Neural cell (in vitro differentiated cells): ENCODE measurements at regions not wholly inside any gene's neighbourhood (a gene's known extent, or its start where the extent isn't known, plus 50 kb on each side); places are given as distances from the start of the nearest gene placed in this dataset.

Experiments used
- H2AFZ ChIP-seq: fragments of 200-600, 300-800 bp; sonication (generic), shearing (Covaris generic); 2 replicates; pipeline ENCODE4 v1.6.0; 2014; ENCODE audit warnings: low read depth, mild to moderate bottlenecking, antibody characterized with exemption, low read length, moderate library complexity
- H3F3A ChIP-seq: fragments of 200-600 bp; shearing (Covaris generic); 2 replicates; pipeline ENCODE4 v1.6.1; 2016; ENCODE audit warnings: mild to moderate bottlenecking, moderate library complexity, mixed read lengths, antibody characterized with exemption, low read length; ENCODE audit not compliant: insufficient read depth, poor library complexity, severe bottlenecking
- H3K27ac ChIP-seq: fragments of 200-600, 300-800 bp; sonication (generic), shearing (Covaris generic); 2 replicates; pipeline ENCODE4 v1.5.1; 2014; ENCODE audit warnings: mild to moderate bottlenecking, low read length, moderate library complexity
- H3K27me3 ChIP-seq: fragments of 300-800, 200-600 bp; sonication (generic), shearing (Covaris generic); 2 replicates; pipeline ENCODE4 v1.6.0; 2014; ENCODE audit warnings: mild to moderate bottlenecking, low read depth, low read length, moderate library complexity; ENCODE audit not compliant: insufficient read depth
- H3K36me3 ChIP-seq: fragments of 300-800, 200-600 bp; sonication (generic), shearing (Covaris generic); 2 replicates; pipeline ENCODE4 v1.5.1; 2014; ENCODE audit warnings: mild to moderate bottlenecking, antibody characterized with exemption, low read length, moderate library complexity; ENCODE audit not compliant: insufficient read depth
- H3K4me2 ChIP-seq: fragments of 300-800, 200-600 bp; sonication (generic), shearing (Covaris generic); 2 replicates; pipeline ENCODE4 v1.6.0; 2014; ENCODE audit warnings: mild to moderate bottlenecking, low read length
- H3K4me3 ChIP-seq: fragments of 300-800, 200-600 bp; sonication (generic), shearing (Covaris generic); 2 replicates; pipeline ENCODE4 v1.5.1; 2014; ENCODE audit warnings: mild to moderate bottlenecking, low read length, moderate library complexity
- H3K79me2 ChIP-seq: fragments of 200-600 bp; shearing (Covaris generic); replicated peaks from 2 replicates; pipeline ENCODE4 v1.6.0; 2014; ENCODE audit warnings: mild to moderate bottlenecking, low read length, moderate library complexity; ENCODE audit not compliant: insufficient read depth
- H3K9ac ChIP-seq: fragments of 300-800, 200-600 bp; sonication (generic), shearing (Covaris generic); 2 replicates; pipeline ENCODE4 v1.6.1; 2016; ENCODE audit warnings: mild to moderate bottlenecking, low read length, mixed read lengths
- H3K9me2 ChIP-seq: fragments of 200-600 bp; shearing (Covaris generic); 2 replicates; pipeline ENCODE4 v1.6.1; 2016; ENCODE audit warnings: mild to moderate bottlenecking, low read length, mixed read lengths; ENCODE audit not compliant: insufficient read depth
- H3K9me3 ChIP-seq: fragments of 200-600, 300-800 bp; sonication (generic), shearing (Covaris generic); 2 replicates; pipeline ENCODE4 v1.6.1; 2016; ENCODE audit warnings: mild to moderate bottlenecking, mixed run types, low read length, moderate library complexity, mixed read lengths
- H4K20me1 ChIP-seq: fragments of 200-600 bp; shearing (Covaris generic); 2 replicates; pipeline ENCODE4 v1.6.1; 2016; ENCODE audit warnings: mild to moderate bottlenecking, mixed run types; ENCODE audit not compliant: insufficient read depth
- CTCF ChIP-seq: fragments of 450-650 bp; IDR thresholded peaks from 2 replicates; pipeline ENCODE4 v1.5.1; 2014; ENCODE audit warnings: antibody characterized with exemption, mild to moderate bottlenecking, moderate library complexity; ENCODE audit not compliant: poor library complexity, severe bottlenecking
- EP300 ChIP-seq: fragments of 450-650 bp; conservative IDR thresholded peaks from 2 replicates; pipeline ENCODE4 v1.6.1; 2014; ENCODE audit warnings: antibody characterized with exemption, mild to moderate bottlenecking, moderate library complexity; ENCODE audit not compliant: poor library complexity, severe bottlenecking
- EZH2 ChIP-seq: fragments of 200-600, 300-800 bp; shearing (Covaris generic), sonication (generic); IDR thresholded peaks from 2 replicates; pipeline ENCODE4 v1.6.1; 2014; ENCODE audit warnings: antibody characterized with exemption, low read length, borderline replicate concordance, mild to moderate bottlenecking; ENCODE audit not compliant: insufficient read depth, poor library complexity, severe bottlenecking
- MXI1 ChIP-seq: fragments of 450-650 bp; conservative IDR thresholded peaks from 2 replicates; pipeline ENCODE4 v1.6.1; 2014; ENCODE audit warnings: antibody characterized with exemption, mild to moderate bottlenecking; ENCODE audit not compliant: poor library complexity, severe bottlenecking
- POLR2AphosphoS5 ChIP-seq: IDR thresholded peaks from 2 replicates; pipeline ENCODE4 v1.6.1; 2012
- RAD21 ChIP-seq: fragments of 450-650 bp; conservative IDR thresholded peaks from 2 replicates; pipeline ENCODE4 v1.6.1; 2014; ENCODE audit warnings: antibody characterized with exemption, mild to moderate bottlenecking, moderate library complexity
- REST ChIP-seq: IDR thresholded peaks from 2 replicates; pipeline ENCODE4 v1.6.1; 2012; ENCODE audit warnings: borderline replicate concordance
- SMC3 ChIP-seq: fragments of 450-650 bp; conservative IDR thresholded peaks from 2 replicates; pipeline ENCODE4 v1.6.1; 2014; ENCODE audit warnings: antibody characterized with exemption, mild to moderate bottlenecking, moderate library complexity; ENCODE audit not compliant: poor library complexity
- TAF1 ChIP-seq: IDR thresholded peaks from 2 replicates; pipeline ENCODE4 v1.6.1; 2012; ENCODE audit warnings: low read depth

DNA sequence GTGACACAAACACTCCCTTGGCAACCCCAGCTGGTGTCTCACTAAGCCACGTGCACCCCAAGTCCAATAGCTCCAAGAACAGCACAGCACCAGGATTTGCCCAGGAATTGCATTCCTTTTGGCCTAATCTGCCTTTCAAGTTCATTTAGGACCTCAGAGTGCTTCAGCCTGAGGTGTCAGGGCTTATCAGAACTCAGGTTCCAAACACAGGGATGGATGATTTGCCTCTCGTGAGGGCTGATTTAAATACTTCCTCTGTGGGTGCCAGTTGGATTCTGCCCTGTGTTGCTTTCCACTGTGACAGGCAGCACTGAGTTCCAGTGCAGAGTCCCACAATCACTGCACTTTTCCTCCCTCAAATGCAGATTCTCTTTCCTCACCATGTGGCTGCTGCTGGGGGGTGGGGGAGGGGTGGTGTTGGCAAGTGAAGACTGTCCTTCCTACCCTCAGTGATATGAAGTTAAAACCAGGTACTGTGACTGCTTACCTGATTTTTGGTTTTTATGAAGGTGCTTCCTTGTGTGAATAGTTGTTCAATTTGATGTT is 204.3 kb upstream of the STAC start:
- H3K27me3 ChIP-seq: no peaks in the 10 kb centered on the region
- H3K9ac ChIP-seq: no peak overlapping the region
- no peaks in the 10 kb centered on the region for H3F3A ChIP-seq
- H3K79me2 ChIP-seq: no peaks in the 10 kb centered on the region
- H3K9me2 ChIP-seq: no peaks in the 10 kb centered on the region
- no peaks in the 10 kb centered on the region for H4K20me1 ChIP-seq
- no peak overlapping the region for H2AFZ ChIP-seq
- H3K4me3 ChIP-seq: no peak overlapping the region
- H3K4me2 ChIP-seq: no peak overlapping the region
- H3K27ac ChIP-seq: no peak overlapping the region
- H3K36me3 ChIP-seq: no peaks in the 10 kb centered on the region
- no peak for TF ChIP-seq SMC3
- no peak for TF ChIP-seq EZH2
- TF ChIP-seq REST: no peak
- no peaks in the 10 kb centered on the region for H3K9me3 ChIP-seq

GRCh38 chr3:36178018-36178417 is 202.3 kb upstream of the STAC start:
- no peak for TF ChIP-seq EZH2
- no peak for TF ChIP-seq POLR2AphosphoS5
- no peak for TF ChIP-seq CTCF
- no peak for TF ChIP-seq TAF1
- TF ChIP-seq EP300: no peak
- TF ChIP-seq RAD21: no peak
- no peak for TF ChIP-seq MXI1
- no peak for TF ChIP-seq SMC3
- TF ChIP-seq REST: no peak
- no peaks in the 10 kb centered on the region for H3K9me2 ChIP-seq

More at GRCh38 chr3:36178018-36178417, 202.3 kb upstream of the STAC start:
- Histone ChIP-seq H3F3A (no peaks in the 10 kb centered on the region), H2AFZ (no peak overlapping the region), H3K79me2 (no peaks in the 10 kb centered on the region), H3K9ac (no peak overlapping the region), H4K20me1 (no peaks in the 10 kb centered on the region), H3K4me2 (no peak overlapping the region), H3K4me3 (no peak overlapping the region), H3K9me3 (no peaks in the 10 kb centered on the region), H3K27ac (no peak overlapping the region), H3K27me3 (no peaks in the 10 kb centered on the region), H3K36me3 (no peaks in the 10 kb centered on the region)
